Hypothalamus (tissue), 51 donors: ENCODE measurements at regions not wholly inside any gene's neighbourhood (a gene's known extent, or its start where the extent isn't known, plus 50 kb on each side); places are given as distances from the start of the nearest gene placed in this dataset.
"Not testable (repeated sequence)": the region's sequence is repeated elsewhere in the genome, so short reads cannot be mapped to it uniquely, and the experiment has no call there.

ENCODE experiments used
- DNase-seq, 51 donors: peaks; one replicate each; lab custom pipeline; 2025; lab: John Stamatoyannopoulos, UW

- no peak for DNase-seq
These were observed 281.9 kb upstream of the MAF start for GRCh38 chr16:79882340-79883005.

- DNase-seq, result not testable (repeated sequence)
These were observed 280.6 kb upstream of the MAF start for GRCh38 chr16:79881107-79881506.

GRCh38 chr16:79876332-79876730 lies 275.8 kb upstream of the MAF start:
- DNase-seq, result no peak

- DNase-seq, result no peak
These were observed 273.9 kb upstream of the MAF start for GRCh38 chr16:79874391-79874790.

- no peak for DNase-seq
These were observed 273.3 kb upstream of the MAF start for GRCh38 chr16:79873825-79874224.

- DNase-seq, result no peak
These were observed 271.4 kb upstream of the MAF start for GRCh38 chr16:79871906-79872305.

GRCh38 chr16:79870016-79870886 lies 269.7 kb upstream of the MAF start:
- no peak for DNase-seq

- no peak for DNase-seq
These were observed 268.9 kb upstream of the MAF start for GRCh38 chr16:79869304-79870015.

- DNase-seq, result no peak
These were observed 268.3 kb upstream of the MAF start for GRCh38 chr16:79868841-79869240.

GRCh38 chr16:79867425-79867997 lies 267.0 kb upstream of the MAF start:
- no peak for DNase-seq

GRCh38 chr16:79865918-79866317 lies 265.4 kb upstream of the MAF start:
- no peak for DNase-seq

- DNase-seq, result no peak
These were observed 264.3 kb upstream of the MAF start for GRCh38 chr16:79864781-79865391.

- DNase-seq, result no peak
These were observed 263.7 kb upstream of the MAF start for GRCh38 chr16:79864032-79864780.

- DNase-seq, result no peak
These were observed 262.8 kb upstream of the MAF start for GRCh38 chr16:79863128-79864031.

- DNase-seq, result no peak
These were observed 262.1 kb upstream of the MAF start for GRCh38 chr16:79862601-79863000.

- DNase-seq, result no peak
These were observed 256.0 kb upstream of the MAF start for GRCh38 chr16:79856581-79856980.

GRCh38 chr16:79850348-79850747 lies 249.8 kb upstream of the MAF start:
- DNase-seq, result no peak

GRCh38 chr16:79849119-79849518 lies 248.6 kb upstream of the MAF start:
- no peak for DNase-seq

- no peak for DNase-seq
These were observed 248.2 kb upstream of the MAF start for GRCh38 chr16:79848719-79849118.
